DND-41 (cell line): ENCODE measurements at regions not wholly inside any gene's neighbourhood (a gene's known extent, or its start where the extent isn't known, plus 50 kb on each side); places are given as distances from the start of the nearest gene placed in this dataset.

ENCODE experiments used
- EZH2 ChIP-seq: IDR thresholded peaks from 3 replicates; pipeline ENCODE4 v1.6.1; 2012; ENCODE audit warnings: borderline replicate concordance, low read depth, mild to moderate bottlenecking, moderate library complexity, low read length, inconsistent platforms; ENCODE audit not compliant: severe bottlenecking
- TF ChIP-seq, protein P1 (sequence below): IDR thresholded peaks from 2 replicates; pipeline ENCODE4 v1.5.1; 2012; ENCODE audit warnings: borderline replicate concordance, low read length, moderate library complexity, mild to moderate bottlenecking; ENCODE audit not compliant: poor library complexity, severe bottlenecking; ENCODE audit errors: extremely low read depth

DNA sequence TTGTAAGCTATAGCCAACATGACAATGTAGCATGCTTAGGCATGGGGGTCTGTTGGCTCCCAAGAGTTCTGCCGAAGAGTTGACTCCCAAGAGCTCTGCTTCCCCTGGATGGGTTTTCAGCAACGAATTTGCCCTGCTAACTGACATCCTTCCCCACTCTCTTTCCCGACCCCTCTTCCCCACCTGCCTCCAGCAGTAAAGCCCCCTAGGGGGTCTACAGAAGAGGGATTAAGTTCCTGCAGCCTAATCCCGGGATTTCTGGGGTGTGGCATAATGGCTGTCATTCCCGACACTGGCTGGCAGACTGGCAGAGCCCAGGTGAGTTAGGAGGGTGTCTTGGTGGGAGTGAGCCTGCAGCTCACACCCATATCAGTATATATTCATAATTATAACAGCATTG is 121.0 kb upstream of the ZNF184 start:
- TF ChIP-seq, protein P1, sequence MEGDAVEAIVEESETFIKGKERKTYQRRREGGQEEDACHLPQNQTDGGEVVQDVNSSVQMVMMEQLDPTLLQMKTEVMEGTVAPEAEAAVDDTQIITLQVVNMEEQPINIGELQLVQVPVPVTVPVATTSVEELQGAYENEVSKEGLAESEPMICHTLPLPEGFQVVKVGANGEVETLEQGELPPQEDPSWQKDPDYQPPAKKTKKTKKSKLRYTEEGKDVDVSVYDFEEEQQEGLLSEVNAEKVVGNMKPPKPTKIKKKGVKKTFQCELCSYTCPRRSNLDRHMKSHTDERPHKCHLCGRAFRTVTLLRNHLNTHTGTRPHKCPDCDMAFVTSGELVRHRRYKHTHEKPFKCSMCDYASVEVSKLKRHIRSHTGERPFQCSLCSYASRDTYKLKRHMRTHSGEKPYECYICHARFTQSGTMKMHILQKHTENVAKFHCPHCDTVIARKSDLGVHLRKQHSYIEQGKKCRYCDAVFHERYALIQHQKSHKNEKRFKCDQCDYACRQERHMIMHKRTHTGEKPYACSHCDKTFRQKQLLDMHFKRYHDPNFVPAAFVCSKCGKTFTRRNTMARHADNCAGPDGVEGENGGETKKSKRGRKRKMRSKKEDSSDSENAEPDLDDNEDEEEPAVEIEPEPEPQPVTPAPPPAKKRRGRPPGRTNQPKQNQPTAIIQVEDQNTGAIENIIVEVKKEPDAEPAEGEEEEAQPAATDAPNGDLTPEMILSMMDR = no peak
- TF ChIP-seq EZH2 = no peak
